ENCODE measurements at regions not wholly inside any gene's neighbourhood (a gene's known extent, or its start where the extent isn't known, plus 50 kb on each side); places are given as distances from the start of the nearest gene placed in this dataset.

GRCh38 chr20:24773751-24774201, 175.3 kb upstream of the CST7 start:
- no peak overlapping the region for H3K4me2 ChIP-seq (ENCODE audit: low read length)

GRCh38 chr20:24775966-24776365, 173.1 kb upstream of the CST7 start:
- no peak for TF ChIP-seq EZH2phosphoT487 (IDR thresholded peaks at IDR 0.05; ENCODE audit: borderline replicate concordance, low read length)
- no peak for TF ChIP-seq CTCF (IDR thresholded peaks at IDR 0.05; ENCODE audit: low read depth, low read length, poor library complexity, severe bottlenecking)
- Histone ChIP-seq H3K4me3 (ENCODE audit: low read length) (no peak overlapping the region), H3K4me1 (ENCODE audit: control insufficient read depth, low read length) (no peaks in the 10 kb centered on the region), H3K79me2 (ENCODE audit: control insufficient read depth, low read length) (no peaks in the 10 kb centered on the region), H3F3A (ENCODE audit: control insufficient read depth, insufficient read depth) (no peaks in the 10 kb centered on the region), H3K36me3 (ENCODE audit: control insufficient read depth, low read length) (no peaks in the 10 kb centered on the region), H3K27ac (ENCODE audit: low read depth, low read length) (no peak overlapping the region), H3K9me3 (ENCODE audit: control insufficient read depth, insufficient read depth, low read length) (no peaks in the 10 kb centered on the region), H3K9me2 (replicated peaks; ENCODE audit: control insufficient read depth, low read length) (no peaks in the 10 kb centered on the region), H3K27me3 (ENCODE audit: control insufficient read depth, low read length) (peaks cover 24% of the 10 kb centered on the region), H4K20me1 (ENCODE audit: control insufficient read depth, insufficient read depth, low read depth, low read length) (no peaks in the 10 kb centered on the region), H3K4me2 (ENCODE audit: low read length) (no peak overlapping the region)

More at GRCh38 chr20:24773751-24774201, 175.3 kb upstream of the CST7 start:
- H3K9me2 ChIP-seq (replicated peaks; ENCODE audit: control insufficient read depth, low read length), result no peaks in the 10 kb centered on the region
- H3K4me1 ChIP-seq (ENCODE audit: control insufficient read depth, low read length), result no peaks in the 10 kb centered on the region
- no peaks in the 10 kb centered on the region for H3K36me3 ChIP-seq (ENCODE audit: control insufficient read depth, low read length)
- no peak overlapping the region for H3K27ac ChIP-seq (ENCODE audit: low read depth, low read length)
- H4K20me1 ChIP-seq (ENCODE audit: control insufficient read depth, insufficient read depth, low read depth, low read length), result no peaks in the 10 kb centered on the region
- no peaks in the 10 kb centered on the region for H3K79me2 ChIP-seq (ENCODE audit: control insufficient read depth, low read length)
- no peak overlapping the region for H3K4me3 ChIP-seq (ENCODE audit: low read length)
- peaks cover 19% of the 10 kb centered on the region for H3K27me3 ChIP-seq (ENCODE audit: control insufficient read depth, low read length)
- TF ChIP-seq CTCF (IDR thresholded peaks at IDR 0.05; ENCODE audit: low read depth, low read length, poor library complexity, severe bottlenecking), result no peak
- no peak for TF ChIP-seq EZH2phosphoT487 (IDR thresholded peaks at IDR 0.05; ENCODE audit: borderline replicate concordance, low read length)
- H3F3A ChIP-seq (ENCODE audit: control insufficient read depth, insufficient read depth), result no peaks in the 10 kb centered on the region
- no peaks in the 10 kb centered on the region for H3K9me3 ChIP-seq (ENCODE audit: control insufficient read depth, insufficient read depth, low read length)

- H4K20me1 ChIP-seq (ENCODE audit: control insufficient read depth, insufficient read depth, low read depth, low read length), result no peaks in the 10 kb centered on the region
- no peaks in the 10 kb centered on the region for H3K4me1 ChIP-seq (ENCODE audit: control insufficient read depth, low read length)
- no peak overlapping the region for H3K4me2 ChIP-seq (ENCODE audit: low read length)
- no peaks in the 10 kb centered on the region for H3K79me2 ChIP-seq (ENCODE audit: control insufficient read depth, low read length)
- no peaks in the 10 kb centered on the region for H3F3A ChIP-seq (ENCODE audit: control insufficient read depth, insufficient read depth)
- no peaks in the 10 kb centered on the region for H3K36me3 ChIP-seq (ENCODE audit: control insufficient read depth, low read length)
- H3K9me3 ChIP-seq (ENCODE audit: control insufficient read depth, insufficient read depth, low read length), result no peaks in the 10 kb centered on the region
- no peak overlapping the region for H3K4me3 ChIP-seq (ENCODE audit: low read length)
- H3K27me3 ChIP-seq (ENCODE audit: control insufficient read depth, low read length), result peaks cover 20% of the 10 kb centered on the region
- H3K9me2 ChIP-seq (replicated peaks; ENCODE audit: control insufficient read depth, low read length), result no peaks in the 10 kb centered on the region
- TF ChIP-seq CTCF (IDR thresholded peaks at IDR 0.05; ENCODE audit: low read depth, low read length, poor library complexity, severe bottlenecking), result no peak
- TF ChIP-seq EZH2phosphoT487 (IDR thresholded peaks at IDR 0.05; ENCODE audit: borderline replicate concordance, low read length), result no peak
- H3K27ac ChIP-seq (ENCODE audit: low read depth, low read length), result no peak overlapping the region
These were observed 172.3 kb upstream of the CST7 start for GRCh38 chr20:24776755-24777271.

All from DOHH2 (cell line).